Calu3 (cell line): ENCODE measurements at regions not wholly inside any gene's neighbourhood (a gene's known extent, or its start where the extent isn't known, plus 50 kb on each side); places are given as distances from the start of the nearest gene placed in this dataset.

Source experiments
- BruUV-seq: library from RNA; stranded (reverse); fragments of 400-500 nt; replicated peaks from 2 replicates; lab custom pipeline; 2021; lab: Mats Ljungman, UMichigan
- CTCF ChIA-PET: fragments of 300-600 bp; sonication (Branson Sonifier 250); formaldehyde crosslinking; loops from one replicate; lab custom pipeline; 2022; ENCODE audit warnings: antibody characterized with exemption; lab: Charles Lee
- DNase-seq: peaks from one replicate; pipeline ENCODE4 v3.0.0; 2022
- H3K27ac Mint-ChIP-seq: one replicate; pipeline ENCODE4 v1.8.0; 2022; ENCODE audit warnings: mixed read lengths; ENCODE audit not compliant: unreplicated experiment
- H3K27me3 Mint-ChIP-seq: one replicate; pipeline ENCODE4 v1.8.0; 2022; ENCODE audit warnings: mixed read lengths; ENCODE audit not compliant: unreplicated experiment
- H3K36me3 Mint-ChIP-seq: one replicate; pipeline ENCODE4 v1.8.0; 2022; ENCODE audit warnings: mild to moderate bottlenecking, moderate library complexity, mixed read lengths; ENCODE audit not compliant: insufficient read depth, unreplicated experiment
- H3K4me1 Mint-ChIP-seq: one replicate; pipeline ENCODE4 v1.8.0; 2022; ENCODE audit warnings: mild to moderate bottlenecking, low read depth, mixed read lengths; ENCODE audit not compliant: unreplicated experiment
- H3K4me3 Mint-ChIP-seq: one replicate; pipeline ENCODE4 v1.8.0; 2022; ENCODE audit warnings: mild to moderate bottlenecking, low read depth, moderate library complexity, mixed read lengths; ENCODE audit not compliant: unreplicated experiment
- H3K9me3 Mint-ChIP-seq: one replicate; pipeline ENCODE4 v1.8.0; 2022; ENCODE audit warnings: low read depth, mixed read lengths; ENCODE audit not compliant: unreplicated experiment
- CTCF ChIP-seq: fragments of 200-600 bp; IDR thresholded peaks from one replicate; pipeline ENCODE4 v1.8.0; 2022; ENCODE audit warnings: antibody characterized with exemption; ENCODE audit not compliant: unreplicated experiment
- intact Hi-C: fragments of 100-400 bp; cut with micrococcal nuclease; formaldehyde crosslinking; loops from one replicate; pipeline ENCODE4 v1.10.0; 2022; ENCODE audit not compliant: unreplicated experiment

- no peak for DNase-seq
- no peaks in the 10 kb centered on the region for H3K9me3 Mint-ChIP-seq
- BruUV-seq = no TSS peak
- H3K27ac Mint-ChIP-seq = no peak overlapping the region
- no peaks in the 10 kb centered on the region for H3K36me3 Mint-ChIP-seq
- no peaks in the 10 kb centered on the region for H3K4me1 Mint-ChIP-seq
- CTCF ChIA-PET = no interaction called here
- intact Hi-C loops = no loop called here
- TF ChIP-seq CTCF = no peak
- H3K27me3 Mint-ChIP-seq = no peaks in the 10 kb centered on the region
- no peak overlapping the region for H3K4me3 Mint-ChIP-seq
These were observed 407.0 kb downstream of the FUT8 start for GRCh38 chr14:65819569-65819968.

- H3K36me3 Mint-ChIP-seq = no peaks in the 10 kb centered on the region
- no peaks in the 10 kb centered on the region for H3K4me1 Mint-ChIP-seq
- no peak overlapping the region for H3K27ac Mint-ChIP-seq
- H3K27me3 Mint-ChIP-seq = peaks cover 7% of the 10 kb centered on the region
- no TSS peak for BruUV-seq
- TF ChIP-seq CTCF = no peak
- intact Hi-C loops = loop anchor here (10.0 kb wide), 1 partner anchor 134 kb away; no protein-coding TSS in a partner anchor
- no peaks in the 10 kb centered on the region for H3K9me3 Mint-ChIP-seq
- no peak overlapping the region for H3K4me3 Mint-ChIP-seq
- no peak for DNase-seq
- CTCF ChIA-PET = interaction anchor here (0.6 kb wide), 1 partner anchor 313 kb away, joined by 4 read pairs; no protein-coding TSS in a partner anchor
These were observed 408.8 kb downstream of the FUT8 start for GRCh38 chr14:65821224-65821753.

GRCh38 chr14:65824285-65824977, 411.9 kb downstream of the FUT8 start:
- no peaks in the 10 kb centered on the region for H3K9me3 Mint-ChIP-seq
- BruUV-seq = no TSS peak
- DNase-seq = peak; percentile 67
- H3K36me3 Mint-ChIP-seq = no peaks in the 10 kb centered on the region
- CTCF ChIA-PET = interaction anchor here (0.5 to 1.3 kb wide), 17 partner anchors 8 to 659 kb away, joined by 3 to 60 read pairs (median 3); no protein-coding TSS in a partner anchor
- H3K4me3 Mint-ChIP-seq = no peak overlapping the region
- H3K4me1 Mint-ChIP-seq = no peaks in the 10 kb centered on the region
- intact Hi-C loops = loop anchor here (1.0 to 10.0 kb wide), 3 partner anchors 130 to 660 kb away; no protein-coding TSS in a partner anchor
- peaks cover 38% of the 10 kb centered on the region for H3K27me3 Mint-ChIP-seq
- peak; percentile 78 for TF ChIP-seq CTCF
- no peak overlapping the region for H3K27ac Mint-ChIP-seq

- Mint-ChIP-seq H3K36me3 (no peaks in the 10 kb centered on the region), H3K4me1 (no peaks in the 10 kb centered on the region), H3K4me3 (no peak overlapping the region), H3K9me3 (no peaks in the 10 kb centered on the region), H3K27me3 (peaks cover 43% of the 10 kb centered on the region), H3K27ac (no peak overlapping the region)
- DNase-seq = no peak
- CTCF ChIA-PET = interaction anchor here (0.7 to 1.3 kb wide), 14 partner anchors 8 to 660 kb away, joined by 3 to 60 read pairs (median 4); no protein-coding TSS in a partner anchor
- intact Hi-C loops = loop anchor here (1.0 to 10.0 kb wide), 3 partner anchors 130 to 661 kb away; no protein-coding TSS in a partner anchor
- TF ChIP-seq CTCF = no peak
- BruUV-seq = no TSS peak
These were observed 412.4 kb downstream of the FUT8 start for GRCh38 chr14:65824978-65825299.
